ENCODE measurements at regions not wholly inside any gene's neighbourhood (a gene's known extent, or its start where the extent isn't known, plus 50 kb on each side); places are given as distances from the start of the nearest gene placed in this dataset.

DNA sequence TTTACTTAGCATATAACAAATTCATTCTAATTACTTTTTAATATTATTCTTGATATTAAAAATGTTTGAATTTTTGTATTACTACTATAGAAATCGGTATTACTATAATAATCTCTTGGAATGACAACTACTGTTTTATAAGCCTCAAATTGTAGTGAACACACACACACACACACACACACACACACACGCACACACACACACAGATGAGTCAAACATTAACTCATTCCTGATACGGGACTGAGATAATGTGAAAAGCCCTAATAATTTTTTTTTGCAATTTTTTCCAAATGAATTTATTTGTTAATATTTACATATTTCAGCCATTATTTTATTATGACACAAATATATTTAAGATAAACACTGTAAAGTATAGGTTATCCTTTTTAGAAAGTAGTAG, 951.2 kb upstream of the PHF14 start:
- TF ChIP-seq, protein P1, sequence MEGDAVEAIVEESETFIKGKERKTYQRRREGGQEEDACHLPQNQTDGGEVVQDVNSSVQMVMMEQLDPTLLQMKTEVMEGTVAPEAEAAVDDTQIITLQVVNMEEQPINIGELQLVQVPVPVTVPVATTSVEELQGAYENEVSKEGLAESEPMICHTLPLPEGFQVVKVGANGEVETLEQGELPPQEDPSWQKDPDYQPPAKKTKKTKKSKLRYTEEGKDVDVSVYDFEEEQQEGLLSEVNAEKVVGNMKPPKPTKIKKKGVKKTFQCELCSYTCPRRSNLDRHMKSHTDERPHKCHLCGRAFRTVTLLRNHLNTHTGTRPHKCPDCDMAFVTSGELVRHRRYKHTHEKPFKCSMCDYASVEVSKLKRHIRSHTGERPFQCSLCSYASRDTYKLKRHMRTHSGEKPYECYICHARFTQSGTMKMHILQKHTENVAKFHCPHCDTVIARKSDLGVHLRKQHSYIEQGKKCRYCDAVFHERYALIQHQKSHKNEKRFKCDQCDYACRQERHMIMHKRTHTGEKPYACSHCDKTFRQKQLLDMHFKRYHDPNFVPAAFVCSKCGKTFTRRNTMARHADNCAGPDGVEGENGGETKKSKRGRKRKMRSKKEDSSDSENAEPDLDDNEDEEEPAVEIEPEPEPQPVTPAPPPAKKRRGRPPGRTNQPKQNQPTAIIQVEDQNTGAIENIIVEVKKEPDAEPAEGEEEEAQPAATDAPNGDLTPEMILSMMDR (optimal IDR thresholded peaks at IDR 0.05 in 1 of 3, IDR thresholded peaks at IDR 0.05 in 1 of 3, conservative IDR thresholded peaks at IDR 0.05 in 1 of 3; ENCODE audit: extremely low read depth in 1 of 3, insufficient read depth in 2 of 3, low read length in 3 of 3): no peak
- TF ChIP-seq EZH2 (IDR thresholded peaks at IDR 0.05; ENCODE audit: low read length): no peak
- Histone ChIP-seq H3K27me3 (ENCODE audit: control insufficient read depth, extremely low read depth, insufficient read depth, low read length) (no peaks in the 10 kb centered on the region), H3K4me1 (ENCODE audit: control insufficient read depth, extremely low read depth, insufficient read depth, low read length) (no peaks in the 10 kb centered on the region), H2AFZ (ENCODE audit: control insufficient read depth, low read length) (no peak overlapping the region), H3K9ac (ENCODE audit: control insufficient read depth, extremely low read depth, insufficient read depth, low read length) (no peak overlapping the region), H3K27ac (ENCODE audit: control insufficient read depth, insufficient read depth, low read length) (no peak overlapping the region), H3K4me3 (ENCODE audit: control insufficient read depth in 2 of 3, extremely low read depth in 1 of 3, insufficient read depth in 2 of 3, low read depth in 1 of 3, low read length in 3 of 3) (no peak overlapping the region), H3K9me3 (ENCODE audit: control insufficient read depth, low read depth, low read length) (no peaks in the 10 kb centered on the region), H4K20me1 (ENCODE audit: control insufficient read depth, extremely low read depth, insufficient read depth, low read length) (no peaks in the 10 kb centered on the region), H3K4me2 (ENCODE audit: control insufficient read depth, extremely low read depth, insufficient read depth, low read depth, low read length) (no peak overlapping the region), H3K36me3 (ENCODE audit: control insufficient read depth in 2 of 2, extremely low read depth in 1 of 2, insufficient read depth in 2 of 2, low read length in 2 of 2) (no peaks in the 10 kb centered on the region), H3K9me1 (ENCODE audit: control insufficient read depth, extremely low read depth, insufficient read depth, low read length) (no peaks in the 10 kb centered on the region), H3K79me2 (ENCODE audit: control insufficient read depth, insufficient read depth, low read length) (no peaks in the 10 kb centered on the region)
- dilution Hi-C loops (cut with MboI; ENCODE audit: extremely low pct_ligation_motif_present, low sequenced_read_pairs): no loop called here
- FAIRE-seq (no peak), DNase-seq (ENCODE audit: low read depth, low spot score) (no peak)

GRCh38 chr7:10022957-10023356, 950.7 kb upstream of the PHF14 start:
- Histone ChIP-seq H3K9me1 (ENCODE audit: control insufficient read depth, extremely low read depth, insufficient read depth, low read length) (no peaks in the 10 kb centered on the region), H3K9ac (ENCODE audit: control insufficient read depth, extremely low read depth, insufficient read depth, low read length) (no peak overlapping the region), H3K9me3 (ENCODE audit: control insufficient read depth, low read depth, low read length) (no peaks in the 10 kb centered on the region), H3K79me2 (ENCODE audit: control insufficient read depth, insufficient read depth, low read length) (no peaks in the 10 kb centered on the region), H3K36me3 (ENCODE audit: control insufficient read depth in 2 of 2, extremely low read depth in 1 of 2, insufficient read depth in 2 of 2, low read length in 2 of 2) (no peaks in the 10 kb centered on the region), H4K20me1 (ENCODE audit: control insufficient read depth, extremely low read depth, insufficient read depth, low read length) (no peaks in the 10 kb centered on the region), H3K4me1 (ENCODE audit: control insufficient read depth, extremely low read depth, insufficient read depth, low read length) (no peaks in the 10 kb centered on the region), H3K27ac (ENCODE audit: control insufficient read depth, insufficient read depth, low read length) (no peak overlapping the region), H3K4me2 (ENCODE audit: control insufficient read depth, extremely low read depth, insufficient read depth, low read depth, low read length) (no peak overlapping the region), H3K27me3 (ENCODE audit: control insufficient read depth, extremely low read depth, insufficient read depth, low read length) (no peaks in the 10 kb centered on the region), H3K4me3 (ENCODE audit: control insufficient read depth in 2 of 3, extremely low read depth in 1 of 3, insufficient read depth in 2 of 3, low read depth in 1 of 3, low read length in 3 of 3) (no peak overlapping the region), H2AFZ (ENCODE audit: control insufficient read depth, low read length) (no peak overlapping the region)
- dilution Hi-C loops (cut with MboI; ENCODE audit: extremely low pct_ligation_motif_present, low sequenced_read_pairs): no loop called here
- TF ChIP-seq, protein P1 (optimal IDR thresholded peaks at IDR 0.05 in 1 of 3, IDR thresholded peaks at IDR 0.05 in 1 of 3, conservative IDR thresholded peaks at IDR 0.05 in 1 of 3; ENCODE audit: extremely low read depth in 1 of 3, insufficient read depth in 2 of 3, low read length in 3 of 3): peak in 1 of 3 experiments; percentile 24
- TF ChIP-seq EZH2 (IDR thresholded peaks at IDR 0.05; ENCODE audit: low read length): no peak
- DNase-seq (ENCODE audit: low read depth, low spot score) (no peak), FAIRE-seq (no peak)

Data from keratinocyte (primary cell).